Peyer's patch (tissue), 4 donors: ENCODE measurements at regions not wholly inside any gene's neighbourhood (a gene's known extent, or its start where the extent isn't known, plus 50 kb on each side); places are given as distances from the start of the nearest gene placed in this dataset.

ENCODE experiments used
- POLR2A ChIP-seq, 2 donors: fragments of 450-650 bp; IDR thresholded peaks; one replicate each; pipeline ENCODE4 v1.5.1; 2017; ENCODE audit warnings: antibody characterized with exemption in 2 of 2, mild to moderate bottlenecking in 2 of 2, moderate library complexity in 2 of 2
- TF ChIP-seq, protein P1 (sequence below), 6 experiments: fragments of 450-650 bp in 4 of 6; fragments of 200-600 bp in 2 of 6; sonication (generic) in 1 of 6; IDR thresholded peaks; one replicate each; pipeline ENCODE4 v1.5.1; 2017 to 2019; ENCODE audit warnings: antibody characterized with exemption in 6 of 6, mild to moderate bottlenecking in 3 of 6, moderate library complexity in 1 of 6

DNA sequence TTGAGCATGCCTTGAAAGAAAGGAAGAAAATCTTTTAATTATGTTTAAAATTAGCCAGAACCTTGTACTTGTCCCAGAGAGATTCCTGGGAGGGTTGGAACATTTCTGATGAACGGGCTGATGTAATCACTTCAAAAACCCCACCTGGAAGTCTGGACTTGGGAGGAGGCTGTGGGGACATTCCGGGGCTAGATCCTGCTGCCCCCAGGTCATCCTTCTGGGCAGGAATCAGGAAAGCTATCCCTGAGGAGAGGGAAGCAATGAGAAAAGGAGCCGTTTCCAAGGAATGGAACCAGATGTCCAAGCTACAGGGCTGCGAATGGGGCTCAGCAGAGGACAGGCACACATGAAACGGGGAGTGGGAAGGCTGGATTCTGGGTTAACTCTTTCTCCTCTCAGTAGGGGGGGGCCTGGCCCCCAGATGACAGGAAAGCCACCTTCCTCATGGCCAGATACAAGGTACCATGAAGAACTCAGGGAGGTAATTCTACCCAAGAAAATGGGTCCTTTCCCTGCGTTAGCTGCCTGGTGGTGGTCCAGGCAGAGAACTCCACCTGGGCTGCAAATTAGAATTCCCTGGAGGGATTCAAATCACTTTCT, 280.1 kb downstream of the TCF7L2 start:
- TF ChIP-seq, protein P1, sequence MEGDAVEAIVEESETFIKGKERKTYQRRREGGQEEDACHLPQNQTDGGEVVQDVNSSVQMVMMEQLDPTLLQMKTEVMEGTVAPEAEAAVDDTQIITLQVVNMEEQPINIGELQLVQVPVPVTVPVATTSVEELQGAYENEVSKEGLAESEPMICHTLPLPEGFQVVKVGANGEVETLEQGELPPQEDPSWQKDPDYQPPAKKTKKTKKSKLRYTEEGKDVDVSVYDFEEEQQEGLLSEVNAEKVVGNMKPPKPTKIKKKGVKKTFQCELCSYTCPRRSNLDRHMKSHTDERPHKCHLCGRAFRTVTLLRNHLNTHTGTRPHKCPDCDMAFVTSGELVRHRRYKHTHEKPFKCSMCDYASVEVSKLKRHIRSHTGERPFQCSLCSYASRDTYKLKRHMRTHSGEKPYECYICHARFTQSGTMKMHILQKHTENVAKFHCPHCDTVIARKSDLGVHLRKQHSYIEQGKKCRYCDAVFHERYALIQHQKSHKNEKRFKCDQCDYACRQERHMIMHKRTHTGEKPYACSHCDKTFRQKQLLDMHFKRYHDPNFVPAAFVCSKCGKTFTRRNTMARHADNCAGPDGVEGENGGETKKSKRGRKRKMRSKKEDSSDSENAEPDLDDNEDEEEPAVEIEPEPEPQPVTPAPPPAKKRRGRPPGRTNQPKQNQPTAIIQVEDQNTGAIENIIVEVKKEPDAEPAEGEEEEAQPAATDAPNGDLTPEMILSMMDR (IDR thresholded peaks at IDR 0.05): no peak
- TF ChIP-seq POLR2A (IDR thresholded peaks at IDR 0.05): no peak
